Endometrium (tissue), 2 donors: ENCODE measurements at regions not wholly inside any gene's neighbourhood (a gene's known extent, or its start where the extent isn't known, plus 50 kb on each side); places are given as distances from the start of the nearest gene placed in this dataset.

ENCODE experiments used
- FAIRE-seq: peaks from 2 replicates; lab custom pipeline; 2012; peaks lifted over from hg19 to GRCh38; lab: Jason Lieb, UNC
- donor health status: control.
- donor health status: control.

- no peak for FAIRE-seq
These were observed 121.3 kb upstream of the CDH18 start for GRCh38 chr5:20109326-20109725.

- no peak for FAIRE-seq
These were observed 117.9 kb upstream of the CDH18 start for GRCh38 chr5:20105915-20106314.

DNA sequence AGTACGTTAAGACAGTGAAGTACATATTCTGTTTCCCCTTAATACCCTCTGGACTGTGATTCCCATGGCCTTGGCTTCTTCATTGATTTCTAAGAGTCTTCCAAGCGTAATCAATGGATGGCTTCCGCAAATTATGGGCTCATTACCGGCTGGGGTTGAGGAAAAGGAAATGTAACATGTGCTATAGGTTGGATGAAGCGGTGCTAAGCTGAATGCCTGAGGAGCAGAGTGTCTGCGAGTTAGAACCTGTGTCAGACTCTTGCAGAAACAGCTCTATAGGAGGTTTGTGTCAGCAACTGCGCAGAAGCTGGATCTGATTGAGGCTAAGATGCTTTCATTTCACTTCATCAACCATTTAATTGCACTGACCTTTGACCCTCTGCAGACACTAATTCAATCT lies 114.3 kb upstream of the CDH18 start:
- FAIRE-seq, result no peak

DNA sequence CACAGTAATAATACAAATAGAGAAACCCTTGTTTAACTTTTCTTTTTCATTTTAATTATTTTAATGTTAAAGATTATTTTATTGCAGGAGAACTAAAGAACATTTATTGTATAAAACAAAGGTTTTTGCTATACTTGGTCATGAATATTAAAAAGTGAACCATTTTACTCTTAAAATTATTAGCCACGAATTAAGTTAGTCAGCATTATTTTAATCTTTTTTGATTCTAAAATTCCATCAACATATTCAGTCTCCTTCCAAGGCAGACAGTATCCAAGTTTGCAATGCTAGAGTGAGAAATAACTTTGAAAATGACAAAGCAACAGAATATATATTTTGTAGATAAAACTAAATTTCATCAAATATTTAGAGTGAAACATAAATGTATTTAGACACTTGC lies 110.7 kb upstream of the CDH18 start:
- FAIRE-seq, result peak; percentile 43

GRCh38 chr5:20088361-20088760 lies 100.4 kb upstream of the CDH18 start:
- no peak for FAIRE-seq

DNA sequence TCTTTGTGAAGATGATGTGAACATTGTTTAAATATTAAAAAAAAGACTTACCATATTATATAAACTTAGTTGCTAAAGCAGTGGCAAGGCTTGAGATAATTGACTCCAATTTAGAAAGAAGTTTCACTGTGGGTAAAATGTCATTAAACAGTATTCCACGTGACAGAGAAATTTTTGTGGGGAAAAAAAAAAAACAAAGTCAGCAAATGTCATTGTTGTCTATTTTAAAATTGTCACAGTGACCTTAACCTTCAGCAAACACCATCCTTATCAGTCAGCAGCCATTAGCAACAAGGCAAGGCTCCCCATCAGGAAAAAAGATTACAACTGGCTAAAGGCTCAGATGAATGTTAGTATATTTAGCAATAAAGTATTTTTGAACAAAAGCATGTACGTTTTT lies 99.3 kb upstream of the CDH18 start:
- no peak for FAIRE-seq

- no peak for FAIRE-seq
These were observed 89.2 kb upstream of the CDH18 start for GRCh38 chr5:20077186-20077585.

DNA sequence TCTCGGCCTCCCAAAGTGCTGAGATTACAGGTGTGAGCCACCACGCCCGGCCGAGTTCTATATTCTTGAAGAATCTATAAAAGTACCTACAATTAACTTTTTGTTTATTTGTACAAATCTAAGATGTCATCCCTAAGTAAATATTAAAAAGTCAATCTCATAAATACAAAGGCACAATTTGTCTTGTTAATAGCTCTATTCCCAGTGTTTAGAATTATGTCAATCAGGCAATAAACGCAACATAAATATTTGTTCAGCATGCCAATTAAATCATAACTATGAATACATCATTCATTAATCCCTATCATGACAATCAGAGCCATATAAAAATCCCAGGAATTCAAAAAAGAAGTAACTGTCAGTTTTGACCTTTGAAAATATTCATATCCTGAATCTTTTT lies 68.9 kb upstream of the CDH18 start:
- FAIRE-seq, result no peak

DNA sequence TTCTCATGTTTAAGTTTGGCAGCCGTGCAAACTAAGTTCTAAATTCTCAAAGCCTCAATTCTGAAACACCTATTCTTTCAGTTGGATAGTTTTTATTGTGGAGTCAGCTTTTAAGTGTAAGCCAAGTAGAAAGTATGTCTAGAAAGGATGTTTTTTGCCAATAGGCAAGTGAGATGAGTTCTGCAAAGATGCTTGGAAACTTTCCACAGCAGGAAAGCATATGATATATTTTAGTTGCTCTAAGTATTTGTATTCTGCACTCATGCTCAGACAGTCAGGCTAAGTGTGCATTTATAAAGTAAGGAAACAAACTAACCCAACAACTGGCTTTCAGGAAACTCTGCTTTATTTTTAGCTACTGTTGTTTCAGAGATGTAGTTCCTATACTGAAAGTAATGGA lies 67.3 kb upstream of the CDH18 start:
- no peak for FAIRE-seq

- FAIRE-seq, result no peak
These were observed 62.3 kb upstream of the CDH18 start for GRCh38 chr5:20050262-20050661.

DNA sequence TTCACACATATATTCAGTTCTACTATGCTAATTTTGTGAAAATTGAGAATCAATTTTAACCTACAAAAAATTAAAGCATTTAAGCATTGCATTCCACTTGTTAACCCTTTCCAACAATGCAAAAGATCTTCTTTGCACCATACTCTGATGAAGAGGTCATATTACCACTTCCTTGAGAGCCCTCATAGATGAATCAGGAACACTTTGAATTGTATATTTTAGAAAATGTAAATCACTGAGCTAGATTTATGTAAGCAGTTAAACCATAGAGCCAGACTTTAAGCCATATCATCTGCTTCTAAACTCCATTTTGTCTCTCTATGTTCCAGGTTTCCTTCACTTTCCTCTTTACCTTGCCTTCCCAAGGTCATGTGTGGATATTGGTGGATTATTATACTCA lies 56.5 kb upstream of the CDH18 start:
- no peak for FAIRE-seq

GRCh38 chr5:20041326-20042274 lies 53.6 kb upstream of the CDH18 start:
- no peak for FAIRE-seq

DNA sequence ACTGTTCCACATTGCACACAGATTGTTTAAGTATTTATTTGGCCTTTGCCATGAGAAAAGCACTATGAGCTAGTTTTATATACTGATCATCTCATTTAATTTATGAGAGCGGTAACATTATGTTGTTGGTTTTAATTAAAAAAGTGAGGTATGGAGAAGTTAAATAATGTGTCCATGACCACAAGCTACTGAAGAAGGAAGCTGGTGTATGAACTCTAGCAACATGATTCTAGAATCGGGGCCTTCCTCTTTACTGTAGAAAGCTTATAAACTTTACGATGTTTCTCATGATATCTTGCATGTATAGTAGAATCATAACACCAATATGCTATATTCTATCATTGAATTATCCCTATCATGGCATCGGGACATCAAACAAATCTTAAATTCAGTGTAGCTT lies 52.9 kb upstream of the CDH18 start:
- no peak for FAIRE-seq
